Choroid plexus epithelial cell (primary cell): ENCODE measurements at regions not wholly inside any gene's neighbourhood (a gene's known extent, or its start where the extent isn't known, plus 50 kb on each side); places are given as distances from the start of the nearest gene placed in this dataset.

ENCODE experiments used
- DNase-seq: peaks from one replicate; pipeline ENCODE4 v3.0.0-alpha.2; 2010; ENCODE audit warnings: low read depth
- H3K4me3 ChIP-seq: 2 replicates; pipeline ENCODE4 v1.5.1; 2011; ENCODE audit warnings: low read depth, mild to moderate bottlenecking, control low read depth, low read length, moderate library complexity
- CTCF ChIP-seq: conservative IDR thresholded peaks from 2 replicates; pipeline ENCODE4 v1.5.1; 2011; ENCODE audit warnings: low read depth, mild to moderate bottlenecking, control low read depth, inconsistent platforms, low read length, moderate library complexity

DNA sequence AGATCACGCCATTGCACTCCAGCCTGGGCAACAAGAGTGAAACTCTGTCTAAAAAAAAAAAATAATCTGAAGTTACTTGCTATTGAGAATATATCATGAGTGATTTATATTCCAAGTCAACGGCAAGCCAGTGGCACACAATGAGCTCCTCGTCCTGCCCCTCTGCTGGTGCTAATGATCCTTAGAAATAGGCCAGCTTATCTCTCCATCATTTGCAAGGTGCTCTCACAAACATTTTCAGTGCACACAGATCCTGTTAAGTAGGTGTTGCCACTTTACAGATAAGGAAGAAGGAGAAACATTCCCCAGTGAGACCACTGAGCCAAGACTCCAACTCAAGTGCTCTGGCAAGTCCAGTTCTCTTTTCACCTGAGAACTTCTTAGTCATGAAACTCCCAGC, 91.3 kb upstream of the GPR45 start:
- H3K4me3 ChIP-seq, result no peak overlapping the region
- TF ChIP-seq CTCF, result no peak
- DNase-seq, result no peak

GRCh38 chr2:105154119-105154818, 87.3 kb upstream of the GPR45 start:
- H3K4me3 ChIP-seq, result no peak overlapping the region
- TF ChIP-seq CTCF, result no peak
- DNase-seq, result no peak

DNA sequence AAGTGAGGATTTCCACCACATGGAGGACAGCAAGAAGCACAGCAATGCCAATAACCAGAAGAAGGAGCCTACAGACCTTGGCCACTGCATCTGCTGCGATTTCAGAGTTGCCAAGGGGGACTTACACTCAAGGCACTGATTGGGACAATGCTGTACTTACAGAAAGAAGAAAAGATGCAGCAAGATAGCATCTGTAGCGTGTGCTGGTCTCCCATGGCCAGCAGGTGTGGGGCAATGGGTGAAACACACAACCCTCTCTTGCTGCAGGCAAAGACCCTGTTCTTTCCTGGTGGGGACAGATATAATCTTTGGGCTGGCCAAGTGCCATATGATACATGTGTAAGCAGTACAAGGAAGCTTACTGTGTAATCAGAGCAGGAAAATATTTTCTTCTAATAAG, 85.4 kb upstream of the GPR45 start:
- TF ChIP-seq CTCF, result no peak
- H3K4me3 ChIP-seq, result no peak overlapping the region
- DNase-seq, result no peak

- H3K4me3 ChIP-seq, result no peak overlapping the region
- no peak for DNase-seq
- TF ChIP-seq CTCF, result no peak
Observed at GRCh38 chr2:105158002-105158401, 83.5 kb upstream of the GPR45 start.

DNA sequence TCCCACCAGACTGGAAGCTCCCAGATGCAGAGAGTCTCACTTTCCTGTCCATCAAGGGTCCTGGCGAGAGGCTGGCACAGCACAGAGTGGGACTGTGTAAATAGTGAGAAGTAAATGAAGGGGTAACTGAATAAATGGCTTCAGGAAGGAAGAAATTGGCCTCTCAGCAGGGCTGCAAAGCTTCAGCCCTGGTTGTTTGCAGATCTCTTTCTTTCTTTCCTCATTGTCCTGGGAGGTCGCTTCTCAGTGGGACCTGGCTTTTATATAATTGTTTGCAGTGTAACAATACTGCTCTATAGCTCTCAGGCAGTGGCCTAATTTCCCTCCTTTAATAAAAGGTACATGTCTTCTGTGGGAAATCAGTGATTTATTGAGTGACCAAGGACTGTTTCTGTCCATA, 74.9 kb upstream of the GPR45 start:
- DNase-seq, result no peak
- no peak overlapping the region for H3K4me3 ChIP-seq
- no peak for TF ChIP-seq CTCF

DNA sequence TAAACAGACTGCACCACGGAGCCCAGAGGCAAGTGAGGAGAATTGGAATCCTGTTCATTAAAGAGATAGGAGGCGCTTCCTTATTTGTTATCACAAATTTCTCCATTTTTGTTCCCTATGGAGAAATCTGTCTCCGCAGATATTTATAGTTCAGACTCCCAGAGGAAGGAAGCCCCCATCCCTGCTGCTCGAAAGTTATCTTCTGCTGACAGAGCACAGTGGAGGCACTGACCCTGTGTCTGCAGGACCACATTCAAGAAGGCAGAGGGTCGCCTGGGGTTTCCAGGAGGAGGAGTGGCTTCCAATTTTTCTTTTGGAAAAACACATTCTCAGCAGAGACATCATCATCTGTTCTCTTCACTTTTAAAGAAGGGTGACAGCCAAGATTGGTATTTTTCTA, 73.0 kb upstream of the GPR45 start:
- TF ChIP-seq CTCF, result no peak
- no peak overlapping the region for H3K4me3 ChIP-seq
- DNase-seq, result no peak

DNA sequence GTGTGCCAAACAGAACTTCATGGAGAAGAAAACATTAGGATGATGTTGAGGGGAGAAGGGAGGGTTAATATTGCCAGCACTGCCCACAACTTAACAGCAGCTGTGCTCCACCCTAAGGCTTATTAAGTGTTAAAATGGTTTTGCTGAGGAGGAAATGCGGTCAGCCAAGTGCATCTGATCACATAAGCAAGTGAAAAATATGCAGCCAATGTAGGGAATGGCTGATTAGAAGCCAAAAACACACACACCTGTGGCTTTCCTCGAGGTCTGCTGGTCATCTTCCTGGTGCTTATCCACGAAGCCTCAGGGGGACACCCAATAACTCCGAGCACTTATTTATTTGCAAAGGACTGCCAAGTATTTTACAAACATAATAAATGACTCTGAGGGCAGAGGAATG, 66.3 kb upstream of the GPR45 start:
- H3K4me3 ChIP-seq, result no peak overlapping the region
- no peak for TF ChIP-seq CTCF
- no peak for DNase-seq
